Neural cell (in vitro differentiated cells): ENCODE measurements at regions not wholly inside any gene's neighbourhood (a gene's known extent, or its start where the extent isn't known, plus 50 kb on each side); places are given as distances from the start of the nearest gene placed in this dataset.

Experiments used
- H2AFZ ChIP-seq: fragments of 200-600, 300-800 bp; sonication (generic), shearing (Covaris generic); 2 replicates; pipeline ENCODE4 v1.6.0; 2014; ENCODE audit warnings: low read depth, mild to moderate bottlenecking, antibody characterized with exemption, low read length, moderate library complexity
- H3F3A ChIP-seq: fragments of 200-600 bp; shearing (Covaris generic); 2 replicates; pipeline ENCODE4 v1.6.1; 2016; ENCODE audit warnings: mild to moderate bottlenecking, moderate library complexity, mixed read lengths, antibody characterized with exemption, low read length; ENCODE audit not compliant: insufficient read depth, poor library complexity, severe bottlenecking
- H3K27ac ChIP-seq: fragments of 200-600, 300-800 bp; sonication (generic), shearing (Covaris generic); 2 replicates; pipeline ENCODE4 v1.5.1; 2014; ENCODE audit warnings: mild to moderate bottlenecking, low read length, moderate library complexity
- H3K27me3 ChIP-seq: fragments of 300-800, 200-600 bp; sonication (generic), shearing (Covaris generic); 2 replicates; pipeline ENCODE4 v1.6.0; 2014; ENCODE audit warnings: mild to moderate bottlenecking, low read depth, low read length, moderate library complexity; ENCODE audit not compliant: insufficient read depth
- H3K36me3 ChIP-seq: fragments of 300-800, 200-600 bp; sonication (generic), shearing (Covaris generic); 2 replicates; pipeline ENCODE4 v1.5.1; 2014; ENCODE audit warnings: mild to moderate bottlenecking, antibody characterized with exemption, low read length, moderate library complexity; ENCODE audit not compliant: insufficient read depth
- H3K4me2 ChIP-seq: fragments of 300-800, 200-600 bp; sonication (generic), shearing (Covaris generic); 2 replicates; pipeline ENCODE4 v1.6.0; 2014; ENCODE audit warnings: mild to moderate bottlenecking, low read length
- H3K4me3 ChIP-seq: fragments of 300-800, 200-600 bp; sonication (generic), shearing (Covaris generic); 2 replicates; pipeline ENCODE4 v1.5.1; 2014; ENCODE audit warnings: mild to moderate bottlenecking, low read length, moderate library complexity
- H3K79me2 ChIP-seq: fragments of 200-600 bp; shearing (Covaris generic); replicated peaks from 2 replicates; pipeline ENCODE4 v1.6.0; 2014; ENCODE audit warnings: mild to moderate bottlenecking, low read length, moderate library complexity; ENCODE audit not compliant: insufficient read depth
- H3K9ac ChIP-seq: fragments of 300-800, 200-600 bp; sonication (generic), shearing (Covaris generic); 2 replicates; pipeline ENCODE4 v1.6.1; 2016; ENCODE audit warnings: mild to moderate bottlenecking, low read length, mixed read lengths
- H3K9me2 ChIP-seq: fragments of 200-600 bp; shearing (Covaris generic); 2 replicates; pipeline ENCODE4 v1.6.1; 2016; ENCODE audit warnings: mild to moderate bottlenecking, low read length, mixed read lengths; ENCODE audit not compliant: insufficient read depth
- H3K9me3 ChIP-seq: fragments of 200-600, 300-800 bp; sonication (generic), shearing (Covaris generic); 2 replicates; pipeline ENCODE4 v1.6.1; 2016; ENCODE audit warnings: mild to moderate bottlenecking, mixed run types, low read length, moderate library complexity, mixed read lengths
- H4K20me1 ChIP-seq: fragments of 200-600 bp; shearing (Covaris generic); 2 replicates; pipeline ENCODE4 v1.6.1; 2016; ENCODE audit warnings: mild to moderate bottlenecking, mixed run types; ENCODE audit not compliant: insufficient read depth
- CTCF ChIP-seq: fragments of 450-650 bp; IDR thresholded peaks from 2 replicates; pipeline ENCODE4 v1.5.1; 2014; ENCODE audit warnings: antibody characterized with exemption, mild to moderate bottlenecking, moderate library complexity; ENCODE audit not compliant: poor library complexity, severe bottlenecking
- EP300 ChIP-seq: fragments of 450-650 bp; conservative IDR thresholded peaks from 2 replicates; pipeline ENCODE4 v1.6.1; 2014; ENCODE audit warnings: antibody characterized with exemption, mild to moderate bottlenecking, moderate library complexity; ENCODE audit not compliant: poor library complexity, severe bottlenecking
- EZH2 ChIP-seq: fragments of 200-600, 300-800 bp; shearing (Covaris generic), sonication (generic); IDR thresholded peaks from 2 replicates; pipeline ENCODE4 v1.6.1; 2014; ENCODE audit warnings: antibody characterized with exemption, low read length, borderline replicate concordance, mild to moderate bottlenecking; ENCODE audit not compliant: insufficient read depth, poor library complexity, severe bottlenecking
- MXI1 ChIP-seq: fragments of 450-650 bp; conservative IDR thresholded peaks from 2 replicates; pipeline ENCODE4 v1.6.1; 2014; ENCODE audit warnings: antibody characterized with exemption, mild to moderate bottlenecking; ENCODE audit not compliant: poor library complexity, severe bottlenecking
- POLR2AphosphoS5 ChIP-seq: IDR thresholded peaks from 2 replicates; pipeline ENCODE4 v1.6.1; 2012
- RAD21 ChIP-seq: fragments of 450-650 bp; conservative IDR thresholded peaks from 2 replicates; pipeline ENCODE4 v1.6.1; 2014; ENCODE audit warnings: antibody characterized with exemption, mild to moderate bottlenecking, moderate library complexity
- REST ChIP-seq: IDR thresholded peaks from 2 replicates; pipeline ENCODE4 v1.6.1; 2012; ENCODE audit warnings: borderline replicate concordance
- SMC3 ChIP-seq: fragments of 450-650 bp; conservative IDR thresholded peaks from 2 replicates; pipeline ENCODE4 v1.6.1; 2014; ENCODE audit warnings: antibody characterized with exemption, mild to moderate bottlenecking, moderate library complexity; ENCODE audit not compliant: poor library complexity
- TAF1 ChIP-seq: IDR thresholded peaks from 2 replicates; pipeline ENCODE4 v1.6.1; 2012; ENCODE audit warnings: low read depth

GRCh38 chr18:71049893-71050292 lies 761.0 kb downstream of the SOCS6 start:
- Histone ChIP-seq H3F3A (no peaks in the 10 kb centered on the region), H4K20me1 (no peaks in the 10 kb centered on the region), H3K4me2 (no peak overlapping the region), H3K4me3 (no peak overlapping the region), H3K9me2 (no peaks in the 10 kb centered on the region), H3K9me3 (no peaks in the 10 kb centered on the region), H3K36me3 (no peaks in the 10 kb centered on the region), H3K9ac (no peak overlapping the region), H2AFZ (no peak overlapping the region), H3K79me2 (no peaks in the 10 kb centered on the region), H3K27me3 (no peaks in the 10 kb centered on the region), H3K27ac (no peak overlapping the region)
- TF ChIP-seq TAF1 (no peak), EP300 (no peak), EZH2 (no peak), SMC3 (no peak), MXI1 (no peak), CTCF (no peak), POLR2AphosphoS5 (no peak), RAD21 (no peak), REST (no peak)

GRCh38 chr18:71047882-71048281 lies 759.0 kb downstream of the SOCS6 start:
- H3K4me2 ChIP-seq: no peak overlapping the region
- no peaks in the 10 kb centered on the region for H3K27me3 ChIP-seq
- no peaks in the 10 kb centered on the region for H3F3A ChIP-seq
- no peak overlapping the region for H3K9ac ChIP-seq
- H2AFZ ChIP-seq: no peak overlapping the region
- no peak overlapping the region for H3K4me3 ChIP-seq
- no peaks in the 10 kb centered on the region for H3K9me3 ChIP-seq
- TF ChIP-seq TAF1: no peak
- no peak for TF ChIP-seq EZH2
- no peak for TF ChIP-seq RAD21
- no peak for TF ChIP-seq REST
- no peak for TF ChIP-seq MXI1
- TF ChIP-seq EP300: no peak
- TF ChIP-seq SMC3: no peak
- no peak for TF ChIP-seq POLR2AphosphoS5
- TF ChIP-seq CTCF: no peak
- no peaks in the 10 kb centered on the region for H3K36me3 ChIP-seq
- no peaks in the 10 kb centered on the region for H4K20me1 ChIP-seq
- H3K27ac ChIP-seq: no peak overlapping the region
- no peaks in the 10 kb centered on the region for H3K79me2 ChIP-seq
- H3K9me2 ChIP-seq: no peaks in the 10 kb centered on the region
